Muscle of back (tissue), 3 donors: ENCODE measurements at regions not wholly inside any gene's neighbourhood (a gene's known extent, or its start where the extent isn't known, plus 50 kb on each side); places are given as distances from the start of the nearest gene placed in this dataset.

Experiments used
- DNase-seq, 3 donors: peaks; one replicate each; pipeline versions ENCODE4 v3.0.0 to v3.0.0-alpha.2; 2013

GRCh38 chr12:30507576-30507975, 188.1 kb downstream of the IPO8 start:
- DNase-seq = no peak

- DNase-seq = no peak
These were observed 189.3 kb downstream of the IPO8 start for GRCh38 chr12:30506411-30506810.

- no peak for DNase-seq
These were observed 194.0 kb downstream of the IPO8 start for GRCh38 chr12:30501718-30502117.

- DNase-seq = no peak
These were observed 195.1 kb downstream of the IPO8 start for GRCh38 chr12:30500532-30500931.

GRCh38 chr12:30485230-30485890, 210.3 kb downstream of the IPO8 start:
- DNase-seq = no peak

- peak; percentile 7 to 13 (median 11) for DNase-seq
These were observed 211.0 kb downstream of the IPO8 start for GRCh38 chr12:30484658-30485057.

- no peak for DNase-seq
These were observed 213.0 kb downstream of the IPO8 start for GRCh38 chr12:30482650-30483049.

- DNase-seq = no peak
These were observed 222.4 kb downstream of the IPO8 start for GRCh38 chr12:30473274-30473673.

- no peak for DNase-seq
These were observed 229.5 kb downstream of the IPO8 start for GRCh38 chr12:30466093-30466585.

GRCh38 chr12:30463636-30464035, 232.0 kb downstream of the IPO8 start:
- no peak for DNase-seq

GRCh38 chr12:30462249-30462648, 233.4 kb downstream of the IPO8 start:
- DNase-seq = no peak

- DNase-seq = no peak
These were observed 234.5 kb downstream of the IPO8 start for GRCh38 chr12:30461026-30461615.

GRCh38 chr12:30458453-30458852, 237.2 kb downstream of the IPO8 start:
- no peak for DNase-seq

- DNase-seq = peak in 2 of 3 donors; percentile 30 to 42
These were observed 237.9 kb downstream of the IPO8 start for GRCh38 chr12:30457621-30458289.

GRCh38 chr12:30450872-30451271, 244.8 kb downstream of the IPO8 start:
- peak in 1 of 3 donors; percentile 7 for DNase-seq

GRCh38 chr12:30450226-30450625, 245.4 kb downstream of the IPO8 start:
- DNase-seq = no peak

GRCh38 chr12:30448038-30448437, 247.6 kb downstream of the IPO8 start:
- no peak for DNase-seq

- DNase-seq = no peak
These were observed 248.5 kb downstream of the IPO8 start for GRCh38 chr12:30447061-30447750.

GRCh38 chr12:30442461-30442860, 253.2 kb downstream of the IPO8 start:
- peak in 1 of 3 donors; percentile 24 for DNase-seq

GRCh38 chr12:30440826-30441602, 254.7 kb downstream of the IPO8 start:
- no peak for DNase-seq

- DNase-seq = no peak
These were observed 256.5 kb downstream of the IPO8 start for GRCh38 chr12:30439201-30439600.

- DNase-seq = no peak
These were observed 257.0 kb downstream of the IPO8 start for GRCh38 chr12:30438601-30439041.
